ENCODE measurements at regions not wholly inside any gene's neighbourhood (a gene's known extent, or its start where the extent isn't known, plus 50 kb on each side); places are given as distances from the start of the nearest gene placed in this dataset.
"Not testable (repeated sequence)": the region's sequence is repeated elsewhere in the genome, so short reads cannot be mapped to it uniquely, and the experiment has no call there.

DNA sequence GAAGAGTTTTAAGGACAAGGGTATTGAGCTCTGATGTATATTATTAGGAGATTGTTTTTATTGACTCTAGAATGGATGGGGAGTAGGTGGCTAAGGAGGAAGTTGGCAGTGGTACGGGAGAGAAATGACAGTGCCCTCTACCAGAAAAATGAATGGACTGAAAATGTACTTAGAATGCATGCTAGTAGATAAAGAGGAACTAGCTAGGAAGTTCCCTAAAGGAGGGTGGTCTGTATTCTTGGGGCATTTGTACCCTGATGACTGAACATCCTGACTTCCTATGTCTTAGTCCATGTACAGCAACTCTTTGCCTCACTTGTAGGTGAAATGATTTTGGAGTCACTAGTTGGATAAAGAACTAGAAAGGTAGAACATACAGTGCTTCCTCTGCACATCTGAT, 581.5 kb upstream of the RBFOX1 start:
- TF ChIP-seq CTCF (IDR thresholded peaks at IDR 0.05; ENCODE audit: insufficient read depth, low read depth, low read length) = no peak
- Histone ChIP-seq H3K27me3 (ENCODE audit: control insufficient read depth, insufficient read depth, low read length) (no peaks in the 10 kb centered on the region), H3K36me3 (ENCODE audit: control insufficient read depth, insufficient read depth, low read length) (no peaks in the 10 kb centered on the region), H3K4me3 (ENCODE audit: low read depth, low read length) (no peak overlapping the region)
- ChIA-PET CTCF (interaction anchor here (0.6 kb wide), 1 partner anchor 220 kb away, joined by 3 read pairs; no protein-coding TSS in a partner anchor), POLR2A (no interaction called here)
- DNase-seq (ENCODE audit: low read depth) = no peak

DNA sequence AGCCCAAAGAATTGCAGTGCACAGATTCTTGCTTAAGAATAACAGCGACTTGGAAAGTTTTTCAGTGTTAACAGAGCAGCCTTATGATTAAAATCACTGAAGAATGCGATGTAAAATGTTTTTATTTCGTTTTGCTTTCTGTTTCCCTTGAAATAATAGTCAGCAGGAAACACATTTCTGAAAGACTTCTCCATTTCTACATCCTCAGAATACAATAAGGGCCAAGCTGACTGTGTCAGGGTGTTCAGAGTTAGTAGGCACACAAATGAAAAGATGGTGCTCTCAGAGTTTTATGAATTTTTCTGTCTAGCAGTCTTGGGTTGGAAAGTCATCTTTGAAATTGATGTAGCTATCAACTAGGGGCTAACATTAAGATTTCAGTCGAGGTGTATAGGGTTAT, 582.9 kb upstream of the RBFOX1 start:
- TF ChIP-seq CTCF (IDR thresholded peaks at IDR 0.05; ENCODE audit: insufficient read depth, low read depth, low read length) = no peak
- POLR2A ChIA-PET = no interaction called here
- Histone ChIP-seq H3K27me3 (ENCODE audit: control insufficient read depth, insufficient read depth, low read length) (no peaks in the 10 kb centered on the region), H3K36me3 (ENCODE audit: control insufficient read depth, insufficient read depth, low read length) (no peaks in the 10 kb centered on the region), H3K4me3 (ENCODE audit: low read depth, low read length) (no peak overlapping the region)
- no peak for DNase-seq (ENCODE audit: low read depth)
- CTCF ChIA-PET = no interaction called here

DNA sequence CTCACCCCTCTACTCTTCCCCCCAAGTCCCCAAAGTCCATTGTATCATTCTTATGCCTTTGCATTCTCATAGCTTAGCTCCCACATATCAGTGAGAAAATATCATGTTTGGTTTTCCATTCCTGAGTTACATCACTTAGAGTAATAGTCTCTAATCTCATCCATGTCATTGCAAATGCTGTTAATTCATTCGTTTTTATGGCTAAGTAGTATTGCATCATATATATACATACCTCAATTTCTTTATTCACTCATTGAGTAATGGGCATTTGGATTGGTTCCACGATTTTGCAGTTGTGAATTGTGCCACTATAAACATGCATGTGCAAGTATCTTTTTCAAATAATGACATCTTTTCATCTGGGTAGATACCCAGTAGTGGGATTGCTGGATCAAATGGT, 596.3 kb upstream of the RBFOX1 start:
- CTCF ChIA-PET; DNase-seq (ENCODE audit: low read depth); POLR2A ChIA-PET; H3K36me3 ChIP-seq (ENCODE audit: control insufficient read depth, insufficient read depth, low read length); H3K4me3 ChIP-seq (ENCODE audit: low read depth, low read length); H3K27me3 ChIP-seq (ENCODE audit: control insufficient read depth, insufficient read depth, low read length): not testable (repeated sequence)

DNA sequence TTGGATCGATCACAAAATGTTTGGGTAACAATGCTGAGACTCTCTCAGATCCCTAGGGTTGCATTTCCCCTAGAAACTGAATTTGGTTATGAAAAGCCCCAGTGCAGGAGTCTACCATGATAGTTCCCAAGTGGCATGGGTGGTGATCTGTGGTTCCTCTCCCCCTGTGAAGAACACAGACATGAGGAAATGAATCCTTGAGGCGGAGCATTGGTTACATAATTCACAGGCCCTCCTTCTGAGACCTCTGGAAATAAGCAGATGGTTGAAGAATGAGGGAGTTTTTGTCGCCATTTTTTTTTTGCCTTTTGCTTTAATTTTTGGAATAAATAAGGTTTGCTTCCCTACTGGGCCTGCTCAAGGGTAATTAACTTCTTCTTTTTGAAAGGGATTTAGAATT, 597.0 kb upstream of the RBFOX1 start:
- Histone ChIP-seq H3K36me3 (ENCODE audit: control insufficient read depth, insufficient read depth, low read length) (no peaks in the 10 kb centered on the region), H3K27me3 (ENCODE audit: control insufficient read depth, insufficient read depth, low read length) (no peaks in the 10 kb centered on the region), H3K4me3 (ENCODE audit: low read depth, low read length) (no peak overlapping the region)
- CTCF ChIA-PET = no interaction called here
- no peak for TF ChIP-seq CTCF (IDR thresholded peaks at IDR 0.05; ENCODE audit: insufficient read depth, low read depth, low read length)
- POLR2A ChIA-PET = no interaction called here
- no peak for DNase-seq (ENCODE audit: low read depth)

- ChIA-PET POLR2A (no interaction called here), CTCF (no interaction called here)
- DNase-seq (ENCODE audit: low read depth) = no peak
- TF ChIP-seq CTCF (IDR thresholded peaks at IDR 0.05; ENCODE audit: insufficient read depth, low read depth, low read length) = no peak
- H3K27me3 ChIP-seq (ENCODE audit: control insufficient read depth, insufficient read depth, low read length) = no peaks in the 10 kb centered on the region
- no peak overlapping the region for H3K4me3 ChIP-seq (ENCODE audit: low read depth, low read length)
- H3K36me3 ChIP-seq (ENCODE audit: control insufficient read depth, insufficient read depth, low read length) = no peaks in the 10 kb centered on the region
Observed at GRCh38 chr16:6732166-6732565, 600.5 kb upstream of the RBFOX1 start.

DNA sequence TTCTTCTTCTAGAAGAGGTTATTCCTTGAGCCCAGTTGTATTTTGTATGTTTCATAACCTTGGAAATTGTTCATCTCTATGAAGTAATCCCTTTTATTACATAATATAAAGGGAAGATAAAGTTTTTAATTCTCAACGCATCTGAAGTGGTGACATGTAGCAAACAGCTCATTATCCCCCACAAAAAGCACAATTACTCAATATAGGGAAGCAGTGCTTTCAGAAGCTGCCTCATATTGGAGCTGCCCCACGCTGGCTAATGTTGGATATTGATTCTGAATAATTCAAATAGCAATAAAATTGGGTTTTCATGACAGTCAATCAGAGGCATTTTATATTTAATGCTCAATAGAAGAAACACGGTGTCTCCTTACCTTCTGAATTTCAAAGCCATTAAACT, 604.3 kb upstream of the RBFOX1 start:
- ChIA-PET POLR2A (no interaction called here), CTCF (no interaction called here)
- Histone ChIP-seq H3K4me3 (ENCODE audit: low read depth, low read length) (no peak overlapping the region), H3K27me3 (ENCODE audit: control insufficient read depth, insufficient read depth, low read length) (no peaks in the 10 kb centered on the region), H3K36me3 (ENCODE audit: control insufficient read depth, insufficient read depth, low read length) (no peaks in the 10 kb centered on the region)
- DNase-seq (ENCODE audit: low read depth) = no peak
- TF ChIP-seq CTCF (IDR thresholded peaks at IDR 0.05; ENCODE audit: insufficient read depth, low read depth, low read length) = no peak
